GM18873 (cell line): ENCODE measurements at regions not wholly inside any gene's neighbourhood (a gene's known extent, or its start where the extent isn't known, plus 50 kb on each side); places are given as distances from the start of the nearest gene placed in this dataset.

Experiments
- ATAC-seq: cut with Tn5 transposase; IDR thresholded peaks from one replicate; pipeline ENCODE4 v1.9.1; 2021; ENCODE audit warnings: mild to moderate bottlenecking, moderate library complexity, moderate number of reproducible peaks; ENCODE audit not compliant: unreplicated experiment, low FRiP score

- no peak for ATAC-seq
Measured at GRCh38 chr13:107715496-107715895, 499.8 kb downstream of the LIG4 start.

- ATAC-seq = no peak
Measured at GRCh38 chr13:107713314-107713713, 502.0 kb downstream of the LIG4 start.

- no peak for ATAC-seq
Measured at GRCh38 chr13:107712145-107712860, 503.0 kb downstream of the LIG4 start.

GRCh38 chr13:107690181-107690580 is 525.2 kb downstream of the LIG4 start:
- no peak for ATAC-seq

- no peak for ATAC-seq
Measured at GRCh38 chr13:107685876-107686275, 529.5 kb downstream of the LIG4 start.

- no peak for ATAC-seq
Measured at GRCh38 chr13:107681600-107681999, 533.7 kb downstream of the LIG4 start.

GRCh38 chr13:107680115-107680514 is 535.2 kb downstream of the LIG4 start:
- no peak for ATAC-seq

- no peak for ATAC-seq
Measured at GRCh38 chr13:107678075-107678689, 537.2 kb downstream of the LIG4 start.

- ATAC-seq = no peak
Measured at GRCh38 chr13:107675847-107676550, 539.3 kb downstream of the LIG4 start.

GRCh38 chr13:107669391-107669993 is 545.8 kb downstream of the LIG4 start:
- no peak for ATAC-seq

GRCh38 chr13:107665926-107666458 is 549.3 kb downstream of the LIG4 start:
- ATAC-seq = no peak

- ATAC-seq = peak; percentile 73
Measured at GRCh38 chr13:107650081-107650701, 565.1 kb downstream of the LIG4 start.

- ATAC-seq = no peak
Measured at GRCh38 chr13:107649079-107649478, 566.3 kb downstream of the LIG4 start.

GRCh38 chr13:107644136-107644535 is 571.2 kb downstream of the LIG4 start:
- no peak for ATAC-seq

GRCh38 chr13:107643615-107644014 is 571.7 kb downstream of the LIG4 start:
- ATAC-seq = no peak

GRCh38 chr13:107642831-107643230 is 572.5 kb downstream of the LIG4 start:
- no peak for ATAC-seq

GRCh38 chr13:107641574-107641973 is 573.8 kb downstream of the LIG4 start:
- ATAC-seq = no peak

GRCh38 chr13:107625648-107626047 is 589.7 kb downstream of the LIG4 start:
- ATAC-seq = no peak

GRCh38 chr13:107617527-107617926 is 597.8 kb downstream of the LIG4 start:
- no peak for ATAC-seq

- ATAC-seq = no peak
Measured at GRCh38 chr13:107612376-107612775, 603.0 kb downstream of the LIG4 start.
